Loucy (cell line): ENCODE measurements at regions not wholly inside any gene's neighbourhood (a gene's known extent, or its start where the extent isn't known, plus 50 kb on each side); places are given as distances from the start of the nearest gene placed in this dataset.

Experiments used
- H2AFZ ChIP-seq: fragments of 200-600 bp; sonication (generic); 2 replicates; pipeline ENCODE4 v1.6.0; 2016; ENCODE audit warnings: antibody characterized with exemption, mild to moderate bottlenecking, low read length, moderate library complexity
- H3F3A ChIP-seq: fragments of 200-600 bp; 2 replicates; pipeline ENCODE4 v1.6.0; 2016; ENCODE audit warnings: antibody characterized with exemption, low read depth, mild to moderate bottlenecking
- H3K27me3 ChIP-seq: fragments of 200-600 bp; sonication (generic); 2 replicates; pipeline ENCODE4 v1.6.1; 2014; ENCODE audit warnings: low read length, mild to moderate bottlenecking; ENCODE audit not compliant: insufficient read depth, poor library complexity, severe bottlenecking
- H3K36me3 ChIP-seq: fragments of 200-600 bp; sonication (generic); 2 replicates; pipeline ENCODE4 v1.6.1; 2016; ENCODE audit warnings: low read length; ENCODE audit not compliant: insufficient read depth
- H3K4me1 ChIP-seq: fragments of 200-600 bp; sonication (generic); 2 replicates; pipeline ENCODE4 v1.5.1; 2014; ENCODE audit warnings: low read length, mild to moderate bottlenecking; ENCODE audit not compliant: insufficient read depth, poor library complexity, severe bottlenecking
- H3K4me2 ChIP-seq: fragments of 200-600 bp; sonication (generic); 2 replicates; pipeline ENCODE4 v1.6.0; 2014; ENCODE audit warnings: antibody characterized with exemption, low read length, low read depth, mild to moderate bottlenecking; ENCODE audit not compliant: poor library complexity, severe bottlenecking
- H3K4me3 ChIP-seq: fragments of 200-600 bp; sonication (generic); 2 replicates; pipeline ENCODE4 v1.5.1; 2014; ENCODE audit warnings: low read length, mild to moderate bottlenecking, mixed read lengths; ENCODE audit not compliant: poor library complexity, severe bottlenecking
- H3K79me2 ChIP-seq: fragments of 200-600 bp; sonication (generic); 2 replicates; pipeline ENCODE4 v1.6.1; 2014; ENCODE audit warnings: low read length; ENCODE audit not compliant: insufficient read depth
- H3K9ac ChIP-seq: fragments of 200-600 bp; sonication (generic); 2 replicates; pipeline ENCODE4 v1.6.0; 2014; ENCODE audit warnings: mild to moderate bottlenecking, low read depth, low read length, moderate library complexity; ENCODE audit not compliant: poor library complexity, severe bottlenecking
- H3K9me2 ChIP-seq: fragments of 200-600 bp; sonication (generic); replicated peaks from 2 replicates; pipeline ENCODE4 v1.6.1; 2016; ENCODE audit warnings: low read depth, low read length, mixed read lengths
- H3K9me3 ChIP-seq: fragments of 200-600 bp; sonication (generic); 2 replicates; pipeline ENCODE4 v1.6.1; 2014; ENCODE audit warnings: mild to moderate bottlenecking, antibody characterized with exemption, low read length, low read depth; ENCODE audit not compliant: insufficient read depth
- H4K20me1 ChIP-seq: fragments of 200-600 bp; sonication (generic); 2 replicates; pipeline ENCODE4 v1.6.0; 2014; ENCODE audit warnings: antibody characterized with exemption, low read length, mild to moderate bottlenecking; ENCODE audit not compliant: insufficient read depth, poor library complexity, severe bottlenecking
- CTCF ChIP-seq: fragments of 200-600 bp; sonication (generic); conservative IDR thresholded peaks from 2 replicates; pipeline ENCODE4 v1.5.1; 2014; ENCODE audit warnings: mild to moderate bottlenecking, antibody characterized with exemption, low read length
- EZH2phosphoT487 ChIP-seq: fragments of 200-600 bp; IDR thresholded peaks from 2 replicates; pipeline ENCODE4 v1.6.1; 2018; ENCODE audit warnings: antibody characterized with exemption, mild to moderate bottlenecking, moderate library complexity, borderline replicate concordance

- Histone ChIP-seq H3K9ac (no peak overlapping the region), H3K4me2 (no peak overlapping the region), H3K9me2 (no peaks in the 10 kb centered on the region), H3K27me3 (peaks cover 9% of the 10 kb centered on the region), H3K4me3 (no peak overlapping the region), H2AFZ (no peak overlapping the region), H3K4me1 (no peaks in the 10 kb centered on the region), H3K36me3 (no peaks in the 10 kb centered on the region), H3K79me2 (no peaks in the 10 kb centered on the region), H3F3A (no peaks in the 10 kb centered on the region), H3K9me3 (no peaks in the 10 kb centered on the region), H4K20me1 (no peaks in the 10 kb centered on the region)
- TF ChIP-seq CTCF = no peak
- TF ChIP-seq EZH2phosphoT487 = no peak
Observed at GRCh38 chr4:159484864-159485263, 382.0 kb downstream of the RAPGEF2 start.

- H3K4me1 ChIP-seq = no peaks in the 10 kb centered on the region
- no peak overlapping the region for H3K4me3 ChIP-seq
- H3F3A ChIP-seq = no peaks in the 10 kb centered on the region
- no peaks in the 10 kb centered on the region for H3K79me2 ChIP-seq
- H3K9ac ChIP-seq = no peak overlapping the region
- H2AFZ ChIP-seq = peak overlapping the region; percentile 48; the same call in 1 of the 2 replicates
- H3K4me2 ChIP-seq = peak overlapping the region; percentile 46
- no peaks in the 10 kb centered on the region for H3K36me3 ChIP-seq
- H3K27me3 ChIP-seq = peaks cover 9% of the 10 kb centered on the region
- H3K9me2 ChIP-seq = no peaks in the 10 kb centered on the region
- no peak for TF ChIP-seq EZH2phosphoT487
- TF ChIP-seq CTCF = peak; percentile 93
- H3K9me3 ChIP-seq = no peaks in the 10 kb centered on the region
- no peaks in the 10 kb centered on the region for H4K20me1 ChIP-seq
Observed at GRCh38 chr4:159487284-159487747, 384.4 kb downstream of the RAPGEF2 start.

- Histone ChIP-seq H3K4me3 (no peak overlapping the region), H3K4me2 (no peak overlapping the region), H3K9me2 (no peaks in the 10 kb centered on the region), H3F3A (no peaks in the 10 kb centered on the region), H3K9me3 (no peaks in the 10 kb centered on the region), H3K27me3 (peaks cover 8% of the 10 kb centered on the region), H2AFZ (no peak overlapping the region), H3K4me1 (no peaks in the 10 kb centered on the region), H3K9ac (no peak overlapping the region), H4K20me1 (no peaks in the 10 kb centered on the region), H3K36me3 (no peaks in the 10 kb centered on the region), H3K79me2 (no peaks in the 10 kb centered on the region)
- TF ChIP-seq CTCF (no peak), EZH2phosphoT487 (no peak)
Observed at GRCh38 chr4:159489646-159490045, 386.8 kb downstream of the RAPGEF2 start.
